ENCODE measurements at regions not wholly inside any gene's neighbourhood (a gene's known extent, or its start where the extent isn't known, plus 50 kb on each side); places are given as distances from the start of the nearest gene placed in this dataset.

DNA sequence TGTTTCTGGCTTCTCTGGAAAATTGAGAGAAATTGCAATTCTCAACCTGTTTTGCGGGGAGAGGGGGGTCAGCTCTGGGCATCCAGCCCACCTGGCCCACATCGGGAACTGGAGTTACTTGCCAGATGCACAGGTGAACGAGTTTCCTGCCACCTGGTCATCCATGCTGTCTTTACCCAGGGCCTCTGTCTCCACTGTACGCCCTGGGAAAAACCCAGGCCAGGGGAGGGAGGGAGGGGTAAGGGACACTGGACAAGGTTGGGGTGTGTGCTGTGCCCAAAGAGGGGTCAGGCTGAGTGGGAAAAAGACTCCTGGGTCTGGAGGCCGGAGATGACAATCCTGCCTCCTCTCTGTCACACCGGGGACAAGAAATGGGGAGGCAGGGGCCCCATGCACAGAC, 307.6 kb downstream of the ZNF536 start:
- no peaks in the 10 kb centered on the region for H3K4me1 ChIP-seq (ENCODE audit: insufficient read depth, low read length)
- H3K36me3 ChIP-seq (ENCODE audit: insufficient read depth, low read length) = no peaks in the 10 kb centered on the region
- intact Hi-C loops (cut with micrococcal nuclease) = loop anchor here (5.0 kb wide), 1 partner anchor 678 kb away; no protein-coding TSS in a partner anchor
- no peaks in the 10 kb centered on the region for H3K36me3 Mint-ChIP-seq
- ChIA-PET CTCF (ENCODE audit: partially characterized antibody) (no interaction called here), POLR2A (ENCODE audit: partially characterized antibody) (no interaction called here)
- no peak for DNase-seq
- no peak overlapping the region for H3K4me3 Mint-ChIP-seq
- no peak overlapping the region for H3K27ac Mint-ChIP-seq
- H3K4me3 ChIP-seq (ENCODE audit: low read length in 2 of 2) = no peak overlapping the region
- no peaks in the 10 kb centered on the region for H3K4me1 Mint-ChIP-seq
- H3K9me3 Mint-ChIP-seq = peaks cover 0 to 1% (median 0%) of the 10 kb centered on the region in 8 donors
- no peaks in the 10 kb centered on the region for H3K27me3 ChIP-seq (ENCODE audit: insufficient read depth, low read length)
- H3K27me3 Mint-ChIP-seq = peaks cover 10 to 15% of the 10 kb centered on the region in 2 donors
- H3K27ac ChIP-seq (ENCODE audit: low read depth, low read length) = no peak overlapping the region
- H3K9me3 ChIP-seq (ENCODE audit: control insufficient read depth in 1 of 2, low read length in 2 of 2) = no peaks in the 10 kb centered on the region

DNA sequence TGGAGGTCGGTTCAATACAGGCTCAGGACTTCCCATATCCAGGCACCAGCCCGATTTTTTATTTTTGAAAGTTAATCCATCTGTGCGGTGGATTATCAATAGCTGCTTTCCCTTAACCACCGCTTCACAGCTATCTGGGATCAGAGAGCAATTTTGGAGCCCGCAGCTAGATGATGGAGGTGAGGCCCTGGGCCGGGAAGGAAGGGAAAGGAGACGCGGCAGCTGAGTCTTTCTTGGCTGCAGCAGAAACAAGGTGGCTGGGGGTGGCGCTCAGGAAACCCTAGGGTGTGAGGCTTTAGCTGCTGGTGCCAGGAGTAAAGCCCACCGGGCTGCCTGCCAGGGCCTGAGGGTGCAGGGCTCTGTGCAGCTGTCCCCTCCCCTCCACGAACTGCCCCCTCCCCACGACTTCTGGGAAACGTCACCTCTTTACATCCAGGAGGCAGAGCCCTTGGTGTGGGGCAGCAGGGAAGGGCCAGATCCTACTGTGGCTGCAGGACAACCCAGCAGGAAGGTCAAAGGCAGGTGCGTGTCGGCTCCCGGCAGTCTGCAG, 307.0 kb downstream of the ZNF536 start:
- ChIA-PET CTCF (ENCODE audit: partially characterized antibody) (interaction anchor here (1.0 to 2.4 kb wide), 4 partner anchors 8 to 1546 kb away, joined by 3 to 10 read pairs (median 6); no protein-coding TSS in a partner anchor), POLR2A (ENCODE audit: partially characterized antibody) (no interaction called here)
- Mint-ChIP-seq H3K9me3 (peaks cover 0 to 1% (median 0%) of the 10 kb centered on the region in 8 donors), H3K27me3 (peaks cover 7 to 16% of the 10 kb centered on the region in 2 donors), H3K27ac (no peak overlapping the region), H3K36me3 (no peaks in the 10 kb centered on the region), H3K4me1 (no peaks in the 10 kb centered on the region), H3K4me3 (no peak overlapping the region)
- Histone ChIP-seq H3K27me3 (ENCODE audit: insufficient read depth, low read length) (no peaks in the 10 kb centered on the region), H3K9me3 (ENCODE audit: control insufficient read depth in 1 of 2, low read length in 2 of 2) (no peaks in the 10 kb centered on the region), H3K36me3 (ENCODE audit: insufficient read depth, low read length) (no peaks in the 10 kb centered on the region), H3K27ac (ENCODE audit: low read depth, low read length) (no peak overlapping the region), H3K4me1 (ENCODE audit: insufficient read depth, low read length) (no peaks in the 10 kb centered on the region), H3K4me3 (ENCODE audit: low read length in 2 of 2) (no peak overlapping the region)
- no peak for DNase-seq
- intact Hi-C loops (cut with micrococcal nuclease) = no loop called here

DNA sequence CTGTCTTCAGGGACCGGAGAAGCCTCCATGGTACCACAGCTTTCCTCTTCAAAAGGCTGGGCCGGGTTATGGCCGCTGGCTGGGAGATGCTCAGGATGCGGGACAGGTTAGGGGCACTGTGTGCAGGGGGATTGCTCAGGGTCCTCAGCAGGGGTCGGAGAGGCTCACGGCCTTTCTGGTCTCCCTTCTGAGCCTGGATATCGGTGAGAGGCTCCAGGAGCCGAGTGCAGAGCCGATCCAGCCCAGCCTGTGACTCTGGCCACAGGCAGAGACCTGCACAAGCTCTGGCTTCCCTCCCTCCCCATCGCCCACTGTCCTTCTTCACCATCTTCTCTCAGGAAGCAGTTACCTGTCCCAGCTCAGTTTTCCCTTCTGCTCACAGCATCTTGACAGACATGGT, 306.0 kb downstream of the ZNF536 start:
- Mint-ChIP-seq H3K36me3 (no peaks in the 10 kb centered on the region), H3K4me3 (no peak overlapping the region), H3K4me1 (no peaks in the 10 kb centered on the region), H3K9me3 (peaks cover 0 to 1% (median 0%) of the 10 kb centered on the region in 8 donors), H3K27me3 (peaks cover 12 to 16% of the 10 kb centered on the region in 2 donors), H3K27ac (no peak overlapping the region)
- POLR2A ChIA-PET (ENCODE audit: partially characterized antibody) = no interaction called here
- no peak for DNase-seq
- no peaks in the 10 kb centered on the region for H3K27me3 ChIP-seq (ENCODE audit: insufficient read depth, low read length)
- no peak overlapping the region for H3K4me3 ChIP-seq (ENCODE audit: low read length in 2 of 2)
- no peaks in the 10 kb centered on the region for H3K36me3 ChIP-seq (ENCODE audit: insufficient read depth, low read length)
- CTCF ChIA-PET (ENCODE audit: partially characterized antibody) = interaction anchor here (1.0 to 2.4 kb wide), 5 partner anchors 8 to 1547 kb away, joined by 3 to 10 read pairs (median 4); no protein-coding TSS in a partner anchor
- no peak overlapping the region for H3K27ac ChIP-seq (ENCODE audit: low read depth, low read length)
- H3K9me3 ChIP-seq (ENCODE audit: control insufficient read depth in 1 of 2, low read length in 2 of 2) = no peaks in the 10 kb centered on the region
- H3K4me1 ChIP-seq (ENCODE audit: insufficient read depth, low read length) = no peaks in the 10 kb centered on the region
- intact Hi-C loops (cut with micrococcal nuclease) = no loop called here

DNA sequence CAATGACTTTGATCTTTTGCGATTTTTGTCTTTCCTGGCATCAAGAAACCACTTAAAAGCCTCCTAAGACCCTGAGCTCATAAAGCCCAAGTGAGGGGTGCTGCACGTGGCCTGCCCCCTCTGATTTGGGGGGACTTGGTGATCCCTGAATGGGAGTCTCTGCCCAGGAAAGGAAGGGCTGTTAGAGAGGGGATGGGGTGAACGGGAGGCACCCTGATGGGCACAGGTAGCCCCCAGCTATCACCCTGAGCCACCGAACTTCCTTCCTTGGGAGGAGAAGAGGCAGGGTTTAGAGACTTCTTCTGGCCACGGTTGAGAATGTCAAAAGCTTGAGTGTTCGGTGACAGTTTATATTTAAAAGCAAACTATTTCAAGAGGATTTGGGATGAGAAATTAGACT, 305.5 kb downstream of the ZNF536 start:
- H3K9me3 Mint-ChIP-seq = peaks cover 0 to 1% (median 0%) of the 10 kb centered on the region in 8 donors
- Histone ChIP-seq H3K36me3 (ENCODE audit: insufficient read depth, low read length) (no peaks in the 10 kb centered on the region), H3K27me3 (ENCODE audit: insufficient read depth, low read length) (no peaks in the 10 kb centered on the region), H3K4me1 (ENCODE audit: insufficient read depth, low read length) (no peaks in the 10 kb centered on the region), H3K9me3 (ENCODE audit: control insufficient read depth in 1 of 2, low read length in 2 of 2) (no peaks in the 10 kb centered on the region), H3K4me3 (ENCODE audit: low read length in 2 of 2) (no peak overlapping the region), H3K27ac (ENCODE audit: low read depth, low read length) (no peak overlapping the region)
- no peak overlapping the region for H3K4me3 Mint-ChIP-seq
- no peaks in the 10 kb centered on the region for H3K4me1 Mint-ChIP-seq
- intact Hi-C loops (cut with micrococcal nuclease) = no loop called here
- DNase-seq = no peak
- ChIA-PET CTCF (ENCODE audit: partially characterized antibody) (interaction anchor here (1.4 to 2.4 kb wide), 3 partner anchors 9 to 1547 kb away, joined by 4 to 10 read pairs (median 9); no protein-coding TSS in a partner anchor), POLR2A (ENCODE audit: partially characterized antibody) (no interaction called here)
- H3K27me3 Mint-ChIP-seq = peaks cover 10 to 13% of the 10 kb centered on the region in 2 donors
- H3K36me3 Mint-ChIP-seq = no peaks in the 10 kb centered on the region
- H3K27ac Mint-ChIP-seq = no peak overlapping the region

DNA sequence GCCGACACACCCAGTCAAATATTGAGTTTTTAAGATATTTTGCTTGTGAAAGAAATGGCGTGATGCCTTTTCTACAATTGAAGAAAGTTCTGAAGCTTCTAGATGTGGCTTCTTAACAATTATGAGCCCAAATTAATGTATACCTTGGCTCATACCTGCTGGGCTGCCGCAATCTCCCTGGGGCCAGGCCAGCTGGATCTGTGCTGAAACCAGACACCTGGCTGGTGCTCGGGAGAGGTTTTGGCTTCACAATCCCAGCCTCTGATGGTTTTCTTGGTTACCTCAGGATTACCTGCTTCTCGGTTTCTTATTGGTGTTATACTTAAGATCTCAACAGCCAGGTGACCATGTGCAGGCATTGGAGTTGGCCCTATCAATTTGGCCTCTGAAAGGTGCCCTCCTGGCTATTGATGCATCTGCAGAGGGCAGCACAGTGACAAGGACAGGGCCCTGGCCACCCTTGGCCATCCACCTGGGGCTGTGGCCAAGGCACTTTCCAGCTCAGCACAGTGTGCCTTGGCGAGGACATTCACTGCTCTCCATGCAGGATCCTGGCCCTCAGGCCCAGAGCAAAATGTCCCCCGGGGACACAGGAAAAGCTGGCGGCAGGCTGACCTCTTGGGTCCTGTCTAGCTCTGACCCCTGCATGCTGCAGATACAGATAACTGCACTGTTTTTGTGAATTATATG, 305.0 kb downstream of the ZNF536 start:
- Mint-ChIP-seq H3K27me3 (peaks cover 12 to 13% of the 10 kb centered on the region in 2 donors), H3K4me3 (no peak overlapping the region), H3K27ac (no peak overlapping the region), H3K36me3 (no peaks in the 10 kb centered on the region), H3K9me3 (peaks cover 0 to 1% (median 0%) of the 10 kb centered on the region in 8 donors), H3K4me1 (no peaks in the 10 kb centered on the region)
- intact Hi-C loops (cut with micrococcal nuclease) = no loop called here
- CTCF ChIA-PET (ENCODE audit: partially characterized antibody) = interaction anchor here (1.4 to 2.4 kb wide), 3 partner anchors 9 to 1548 kb away, joined by 4 to 10 read pairs (median 9); no protein-coding TSS in a partner anchor
- H3K27me3 ChIP-seq (ENCODE audit: insufficient read depth, low read length) = no peaks in the 10 kb centered on the region
- H3K4me3 ChIP-seq (ENCODE audit: low read length in 2 of 2) = no peak overlapping the region
- POLR2A ChIA-PET (ENCODE audit: partially characterized antibody) = no interaction called here
- H3K27ac ChIP-seq (ENCODE audit: low read depth, low read length) = no peak overlapping the region
- H3K4me1 ChIP-seq (ENCODE audit: insufficient read depth, low read length) = no peaks in the 10 kb centered on the region
- DNase-seq = no peak
- no peaks in the 10 kb centered on the region for H3K36me3 ChIP-seq (ENCODE audit: insufficient read depth, low read length)
- H3K9me3 ChIP-seq (ENCODE audit: control insufficient read depth in 1 of 2, low read length in 2 of 2) = no peaks in the 10 kb centered on the region

DNA sequence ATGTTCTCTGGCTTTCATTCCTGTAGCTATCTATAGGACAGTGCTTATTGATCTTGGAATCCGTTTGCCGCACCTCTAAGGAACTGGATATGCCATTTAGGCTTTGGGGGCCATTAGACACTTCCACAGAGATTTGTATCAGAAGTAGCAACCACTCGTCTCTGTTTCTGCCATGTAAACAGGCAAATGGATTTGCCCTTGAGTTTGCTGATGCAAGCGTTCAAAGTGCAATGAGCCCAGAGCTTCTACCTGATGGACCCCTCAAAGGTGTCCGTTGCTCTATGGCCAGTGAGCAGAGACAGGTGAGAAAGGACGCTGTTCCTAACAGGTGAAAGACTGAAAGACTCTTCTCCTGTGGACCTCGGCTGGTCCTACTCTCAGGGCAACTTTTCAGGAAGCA, 302.9 kb downstream of the ZNF536 start:
- Mint-ChIP-seq H3K9me3 (peaks cover 0 to 1% (median 0%) of the 10 kb centered on the region in 8 donors), H3K4me1 (no peaks in the 10 kb centered on the region), H3K27ac (no peak overlapping the region), H3K27me3 (peaks cover 6 to 21% of the 10 kb centered on the region in 2 donors), H3K36me3 (no peaks in the 10 kb centered on the region), H3K4me3 (no peak overlapping the region)
- CTCF ChIA-PET (ENCODE audit: partially characterized antibody) = interaction anchor here (1.2 to 2.8 kb wide), 4 partner anchors 8 to 1549 kb away, joined by 3 to 12 read pairs (median 4); no protein-coding TSS in a partner anchor
- no peaks in the 10 kb centered on the region for H3K36me3 ChIP-seq (ENCODE audit: insufficient read depth, low read length)
- H3K4me1 ChIP-seq (ENCODE audit: insufficient read depth, low read length) = no peaks in the 10 kb centered on the region
- no peak overlapping the region for H3K4me3 ChIP-seq (ENCODE audit: low read length in 2 of 2)
- no peak for DNase-seq
- intact Hi-C loops (cut with micrococcal nuclease) = no loop called here
- peaks cover 3% of the 10 kb centered on the region for H3K27me3 ChIP-seq (ENCODE audit: insufficient read depth, low read length)
- H3K27ac ChIP-seq (ENCODE audit: low read depth, low read length) = no peak overlapping the region
- POLR2A ChIA-PET (ENCODE audit: partially characterized antibody) = no interaction called here
- no peaks in the 10 kb centered on the region for H3K9me3 ChIP-seq (ENCODE audit: control insufficient read depth in 1 of 2, low read length in 2 of 2)

DNA sequence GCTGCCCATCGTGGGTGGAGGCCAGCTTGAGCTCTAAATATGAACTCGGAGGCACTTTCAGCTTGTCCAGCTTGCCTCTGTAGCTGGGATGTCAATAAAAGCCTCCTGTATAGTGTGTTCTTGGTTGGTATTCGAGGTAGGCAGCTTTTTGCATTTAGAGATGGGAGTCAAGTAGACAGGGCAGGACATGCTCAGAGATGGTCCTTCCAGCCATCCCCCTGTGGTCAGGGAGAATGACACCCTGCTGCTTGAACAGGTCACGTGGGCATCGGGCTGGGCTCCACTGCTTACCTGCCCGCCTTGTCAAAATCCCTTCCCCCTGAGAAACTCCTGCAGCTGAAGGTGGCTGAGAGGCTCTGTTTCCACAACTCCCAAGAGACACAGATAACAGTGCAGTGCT, 302.5 kb downstream of the ZNF536 start:
- H3K27ac Mint-ChIP-seq = peak overlapping the region in 1 of 7 donors; percentile 54
- Histone ChIP-seq H3K4me3 (ENCODE audit: low read length in 2 of 2) (no peak overlapping the region), H3K9me3 (ENCODE audit: control insufficient read depth in 1 of 2, low read length in 2 of 2) (no peaks in the 10 kb centered on the region), H3K27me3 (ENCODE audit: insufficient read depth, low read length) (peaks cover 5% of the 10 kb centered on the region), H3K4me1 (ENCODE audit: insufficient read depth, low read length) (no peaks in the 10 kb centered on the region), H3K36me3 (ENCODE audit: insufficient read depth, low read length) (no peaks in the 10 kb centered on the region), H3K27ac (ENCODE audit: low read depth, low read length) (no peak overlapping the region)
- POLR2A ChIA-PET (ENCODE audit: partially characterized antibody) = no interaction called here
- H3K4me3 Mint-ChIP-seq = no peak overlapping the region
- no peak for DNase-seq
- H3K27me3 Mint-ChIP-seq = peaks cover 6 to 21% of the 10 kb centered on the region in 2 donors
- peaks cover 0 to 1% (median 0%) of the 10 kb centered on the region in 8 donors for H3K9me3 Mint-ChIP-seq
- CTCF ChIA-PET (ENCODE audit: partially characterized antibody) = interaction anchor here (1.2 to 2.8 kb wide), 4 partner anchors 8 to 1550 kb away, joined by 3 to 12 read pairs (median 4); no protein-coding TSS in a partner anchor
- H3K36me3 Mint-ChIP-seq = no peaks in the 10 kb centered on the region
- intact Hi-C loops (cut with micrococcal nuclease) = no loop called here
- H3K4me1 Mint-ChIP-seq = no peaks in the 10 kb centered on the region
